CD4-positive, alpha-beta T cell treated with Interleukin-17A for 1 hour (primary cell): ENCODE measurements at regions not wholly inside any gene's neighbourhood (a gene's known extent, or its start where the extent isn't known, plus 50 kb on each side); places are given as distances from the start of the nearest gene placed in this dataset.
"Not testable (repeated sequence)": the region's sequence is repeated elsewhere in the genome, so short reads cannot be mapped to it uniquely, and the experiment has no call there.

ENCODE experiments used
- DNase-seq: peaks from one replicate; pipeline ENCODE4 v3.0.0-alpha.2; 2020

DNA sequence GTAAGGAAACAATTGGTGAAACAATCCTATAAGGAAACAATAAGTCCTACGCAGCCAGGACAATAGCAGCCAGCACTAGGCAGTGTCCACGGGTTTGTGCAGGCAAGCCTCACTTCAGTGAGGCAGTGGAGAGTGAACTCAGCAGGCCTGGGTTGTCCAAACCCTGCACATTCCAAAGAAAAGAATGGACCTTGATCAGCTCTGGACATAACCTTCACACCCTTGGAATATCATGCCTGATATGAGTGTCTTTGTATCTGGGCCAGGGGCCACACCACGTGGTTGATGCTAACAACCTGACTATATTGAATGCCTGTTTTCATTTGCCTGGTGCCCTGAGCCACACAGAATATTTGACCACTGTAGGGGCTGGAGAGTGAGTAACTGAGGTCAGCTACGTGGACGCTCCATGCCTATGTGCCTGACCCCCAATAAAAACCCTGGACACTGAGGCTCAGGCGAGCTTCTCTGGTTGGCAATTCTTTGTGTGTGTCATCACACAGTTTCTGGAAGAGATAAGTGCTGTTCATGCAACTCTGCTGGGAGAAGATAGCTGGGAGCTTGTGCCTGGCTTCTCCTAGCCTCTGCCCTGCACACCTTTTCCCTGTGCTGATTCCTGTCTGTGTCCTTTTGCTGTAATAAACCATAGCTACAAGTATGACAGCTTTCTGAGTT, 81.4 kb upstream of the NCOR2 start:
- no peak for DNase-seq

DNA sequence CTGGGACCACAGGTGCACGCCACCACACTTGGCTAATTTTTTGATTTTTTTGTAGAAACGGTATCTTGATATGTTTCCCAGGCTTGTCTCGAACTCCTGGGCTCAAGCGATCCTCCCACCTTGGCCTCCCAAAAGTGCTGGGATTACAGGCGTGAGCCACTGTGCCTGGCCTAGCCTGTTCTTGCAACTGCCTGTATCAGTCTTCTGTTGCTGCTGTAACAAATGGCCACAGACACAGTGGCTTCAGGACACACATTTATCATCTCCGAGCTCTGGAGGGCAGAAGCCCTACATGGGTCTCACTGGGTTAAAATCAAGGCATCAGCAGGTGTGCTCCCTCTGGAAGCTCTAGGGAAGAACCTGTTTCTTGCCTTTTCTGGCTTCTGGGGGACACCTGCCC, 79.9 kb upstream of the NCOR2 start:
- no peak for DNase-seq

DNA sequence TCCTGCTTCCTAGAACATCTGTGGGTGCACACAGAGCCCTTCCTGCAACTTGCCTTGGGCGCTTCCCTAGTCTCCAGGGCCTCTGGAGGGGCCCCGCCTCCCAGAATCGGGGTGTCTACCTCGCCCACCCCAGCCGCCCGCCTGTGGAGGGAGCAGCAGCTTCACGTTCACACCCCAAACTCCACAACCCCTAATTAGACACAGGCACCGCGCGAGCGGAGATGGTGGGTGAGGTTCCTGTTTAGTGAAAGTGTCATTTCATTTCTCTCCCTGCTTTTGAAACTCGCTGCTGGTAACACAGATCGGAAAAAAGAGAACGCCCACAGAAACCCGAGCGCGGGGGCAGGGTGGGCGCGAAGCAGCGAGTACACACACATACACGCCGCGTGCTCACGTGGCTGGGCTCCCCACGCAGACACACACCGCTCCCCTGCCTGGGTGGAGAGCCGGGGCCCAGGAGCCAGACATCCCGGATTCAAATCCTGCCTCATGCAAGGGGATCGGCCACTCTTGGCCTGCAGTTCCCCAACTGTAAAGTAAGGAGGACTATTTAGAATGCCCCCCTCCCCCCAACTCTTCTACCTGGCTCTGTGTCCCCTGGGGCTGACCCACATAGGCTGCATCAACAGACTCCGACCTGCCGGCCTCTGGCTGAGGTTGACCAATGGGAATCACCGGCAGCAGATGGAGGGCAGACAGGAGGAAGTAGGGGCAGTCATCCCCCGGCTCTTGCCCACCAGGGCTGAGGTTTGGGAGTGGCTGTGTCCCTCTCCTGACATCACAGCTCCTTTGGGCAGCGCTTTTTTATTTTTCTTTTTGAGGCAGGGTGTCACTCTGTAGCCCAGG, 79.2 kb upstream of the NCOR2 start:
- peak; percentile 13 for DNase-seq

DNA sequence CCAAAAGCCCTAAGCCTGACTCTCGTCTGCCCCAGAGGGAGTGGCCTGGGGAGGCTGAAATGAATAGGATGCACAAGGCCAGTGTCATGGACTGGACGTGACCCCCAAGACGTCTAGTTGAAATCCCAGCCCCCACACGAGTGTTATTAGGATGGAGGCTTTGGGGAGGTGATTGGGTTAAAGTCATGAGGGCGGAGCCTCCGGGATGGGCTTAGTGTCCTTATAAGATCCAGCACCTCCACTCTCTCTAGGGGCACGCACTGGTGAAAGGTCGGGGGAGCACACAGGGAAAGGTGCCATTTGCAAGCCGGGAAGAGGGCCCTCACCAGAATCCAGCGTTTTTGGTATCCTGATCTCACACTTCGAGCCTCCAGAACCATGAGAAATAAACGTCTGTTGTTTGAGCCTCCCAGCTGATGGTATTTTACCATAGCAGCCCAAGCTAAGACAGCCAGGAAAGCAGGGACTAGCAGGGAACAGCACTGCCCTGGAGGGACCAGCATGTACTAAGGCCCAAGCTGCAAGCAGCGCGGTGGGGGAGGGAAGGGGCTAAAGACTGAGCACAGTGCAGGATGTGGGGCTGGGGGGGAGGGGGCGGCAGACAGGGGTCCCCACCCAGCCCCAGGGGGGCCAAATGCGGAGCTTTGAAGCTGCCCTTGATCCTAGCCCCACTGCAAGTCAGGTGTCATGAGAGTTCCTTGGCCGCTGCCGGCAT, 78.3 kb upstream of the NCOR2 start:
- DNase-seq = no peak

DNA sequence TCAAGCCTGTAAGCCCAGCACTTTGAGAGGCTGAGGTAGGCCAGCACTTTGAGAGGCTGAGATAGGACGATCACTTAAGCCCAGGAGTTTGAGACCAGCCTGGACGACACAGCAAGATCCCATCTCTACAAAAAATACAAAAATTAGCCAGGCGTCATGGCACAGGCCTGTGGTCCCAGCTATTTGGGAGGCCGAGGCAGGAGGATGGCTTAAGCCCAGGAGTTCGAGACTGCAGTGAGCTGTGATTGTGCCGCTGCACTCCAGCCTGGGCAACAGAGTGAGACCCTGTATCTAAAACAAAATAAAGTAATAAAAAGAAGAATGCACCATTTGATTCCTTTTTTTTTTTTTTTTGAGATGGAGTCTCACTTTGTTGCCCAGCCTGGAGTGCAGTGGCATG, 76.4 kb upstream of the NCOR2 start:
- not testable (repeated sequence) for DNase-seq

DNA sequence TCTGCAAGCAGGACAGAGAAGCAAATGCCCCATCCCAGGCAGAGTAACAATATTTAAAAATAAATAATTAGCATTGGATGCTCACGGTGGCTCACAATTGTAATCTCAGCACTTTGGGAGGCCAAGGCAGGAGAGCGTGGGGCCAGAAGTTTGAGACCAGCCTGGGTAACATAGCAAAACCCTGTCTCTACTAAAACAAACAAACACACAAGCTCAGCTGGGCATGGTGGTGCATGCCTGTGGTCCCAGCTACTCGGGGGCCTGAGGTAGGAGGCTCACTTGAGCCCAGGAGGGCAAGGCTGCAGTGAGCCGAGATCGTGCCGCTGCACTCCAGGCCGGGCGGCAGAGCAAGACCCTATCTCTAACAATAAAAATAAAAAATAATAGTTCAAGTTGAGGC, 74.7 kb upstream of the NCOR2 start:
- DNase-seq = no peak

DNA sequence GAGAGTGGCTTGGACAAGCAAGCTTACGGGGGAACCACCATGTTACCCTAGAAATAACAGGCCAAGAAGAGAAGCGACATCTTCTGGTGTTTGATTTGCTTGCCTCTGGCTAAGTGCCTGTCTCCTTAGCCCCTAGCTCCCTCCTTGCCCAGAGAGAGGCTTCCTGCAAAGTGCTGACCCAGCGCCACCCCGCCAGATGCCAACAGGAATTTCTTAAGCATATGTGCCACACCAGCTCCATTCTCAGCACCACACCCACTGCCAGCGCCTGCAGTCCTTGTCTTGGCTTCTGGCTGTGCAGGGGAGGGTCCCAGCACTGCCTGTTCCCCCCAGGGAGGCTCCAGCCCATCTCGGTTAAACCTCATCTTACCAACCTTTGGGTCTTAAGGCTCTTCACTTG, 74.2 kb upstream of the NCOR2 start:
- no peak for DNase-seq

DNA sequence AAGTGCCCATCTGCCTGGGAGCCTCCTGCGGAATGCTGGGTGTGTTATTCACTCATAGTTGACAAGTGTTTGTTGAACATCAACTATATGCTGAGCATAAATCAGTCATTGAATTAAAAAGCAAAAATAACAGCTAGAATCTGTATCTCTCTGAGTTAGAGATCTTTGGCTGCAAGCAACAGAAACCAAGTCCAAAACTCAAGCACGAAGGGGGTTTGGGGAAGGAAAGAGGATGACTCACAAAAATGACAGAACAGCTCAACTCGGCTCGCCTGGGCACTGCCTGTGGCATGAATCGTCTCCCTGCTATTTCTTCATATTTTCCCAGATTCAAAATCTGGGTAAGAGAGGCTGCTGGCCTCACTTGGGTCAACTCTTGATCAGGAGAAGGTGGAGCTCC, 72.6 kb upstream of the NCOR2 start:
- DNase-seq = no peak

DNA sequence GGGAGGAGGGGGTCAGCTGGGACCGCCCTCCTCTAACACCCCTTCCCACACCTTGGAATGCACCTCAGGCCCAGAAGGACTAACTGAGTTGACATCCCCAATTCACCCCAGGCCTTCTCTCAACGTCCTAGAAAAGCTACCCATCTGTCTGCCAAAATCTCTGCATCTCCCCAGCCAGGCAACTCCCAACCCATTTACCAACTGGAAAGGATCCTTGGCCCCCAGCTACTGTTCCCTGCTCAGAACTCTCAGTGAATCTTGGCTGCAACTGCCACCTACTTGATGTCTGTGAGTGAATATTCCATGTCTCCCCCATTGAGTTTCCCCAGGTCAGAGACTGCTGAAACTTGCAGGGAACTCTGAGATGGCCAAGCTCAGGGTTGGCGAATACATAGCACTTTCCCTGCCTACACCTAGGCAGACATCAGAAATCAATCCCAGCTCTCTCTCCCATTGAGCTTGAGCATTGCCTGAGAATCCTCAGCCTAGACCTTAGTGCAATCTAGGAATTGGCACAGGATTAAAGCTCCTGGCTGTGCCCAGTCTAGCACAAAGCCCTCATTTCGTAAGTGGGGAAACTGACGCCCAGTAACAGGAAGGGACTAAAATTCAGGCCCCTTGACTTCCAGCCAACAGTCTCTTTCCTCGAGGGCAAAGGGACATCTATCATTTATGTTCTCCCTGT, 71.9 kb upstream of the NCOR2 start:
- DNase-seq = no peak

DNA sequence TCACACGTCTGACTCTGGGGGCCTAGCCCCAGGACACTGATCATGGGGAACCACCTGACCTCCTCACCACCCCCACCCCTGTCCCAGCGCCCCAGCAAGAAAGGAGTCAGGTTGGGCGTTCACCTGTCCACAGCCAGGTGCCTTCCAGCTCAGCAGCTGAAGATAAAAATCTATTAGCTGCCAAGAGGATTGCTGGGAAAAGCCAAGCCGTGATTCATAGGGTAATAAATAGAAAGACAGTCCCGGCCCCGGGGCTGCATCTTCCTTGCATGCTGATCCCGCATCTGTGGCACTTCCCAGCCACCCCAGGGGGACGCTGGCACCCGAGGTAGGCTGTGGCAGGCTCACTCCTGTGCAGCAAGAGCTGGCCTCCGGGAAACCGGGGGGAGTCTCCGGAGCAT, 70.2 kb upstream of the NCOR2 start:
- DNase-seq = no peak

DNA sequence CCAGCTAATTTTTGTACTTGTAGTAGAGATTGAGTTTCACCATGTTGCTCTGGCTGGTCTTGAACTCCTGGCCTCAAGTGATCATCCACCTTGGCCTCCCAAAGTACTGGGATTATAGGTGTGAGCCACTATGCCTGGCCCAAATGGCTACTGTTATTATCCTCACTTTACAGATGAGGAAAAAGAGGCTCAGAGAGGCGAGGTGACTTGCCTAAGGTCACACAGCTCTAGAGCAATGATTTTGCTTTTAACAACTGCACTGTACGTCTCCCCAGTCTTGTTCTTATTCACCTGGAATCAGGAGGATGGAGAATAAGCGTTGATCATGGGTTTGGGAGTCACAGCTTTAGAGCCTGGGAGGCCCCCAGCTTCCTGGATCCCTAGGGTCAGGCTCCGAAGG, 69.8 kb upstream of the NCOR2 start:
- DNase-seq = no peak

DNA sequence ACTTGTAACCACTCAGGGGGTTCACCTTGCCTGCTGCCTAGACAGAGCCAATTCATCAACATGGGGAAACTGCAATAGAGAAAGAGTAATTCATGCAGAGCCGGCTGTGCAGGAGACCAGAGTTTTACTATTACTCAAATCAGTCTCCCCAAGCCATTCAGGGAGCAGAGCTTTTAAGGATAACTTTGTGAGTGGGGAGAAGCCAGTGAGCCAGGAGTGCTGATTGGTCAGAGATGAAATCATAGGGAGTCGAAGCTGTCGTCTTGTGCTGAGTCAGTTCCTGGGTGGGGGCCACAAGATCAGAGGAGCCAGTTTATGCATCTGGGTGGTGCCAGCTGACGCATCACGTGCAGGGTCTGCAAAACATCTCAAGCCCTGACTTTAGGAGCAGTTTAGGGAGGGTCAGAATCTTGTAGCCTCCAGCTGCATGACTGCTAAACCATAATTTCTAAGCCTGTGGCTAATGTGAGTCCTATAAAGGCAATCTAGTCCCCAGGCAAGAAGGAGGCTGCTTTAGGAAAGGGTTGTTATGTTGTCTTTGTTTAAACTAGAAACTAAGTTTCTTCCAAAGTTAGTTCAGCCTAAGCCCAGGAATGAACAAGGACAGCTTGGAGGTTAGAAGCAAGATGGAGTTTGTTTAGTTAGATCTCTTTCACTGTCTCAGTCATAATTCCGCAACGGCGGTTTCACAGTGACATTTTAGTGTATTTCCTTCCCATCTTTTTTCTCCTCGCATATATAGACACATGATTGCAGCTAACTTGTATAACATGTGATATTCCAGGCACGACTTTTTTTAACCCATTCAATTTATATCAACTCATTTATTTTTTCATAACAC, 68.9 kb upstream of the NCOR2 start:
- DNase-seq = peak; percentile 66

DNA sequence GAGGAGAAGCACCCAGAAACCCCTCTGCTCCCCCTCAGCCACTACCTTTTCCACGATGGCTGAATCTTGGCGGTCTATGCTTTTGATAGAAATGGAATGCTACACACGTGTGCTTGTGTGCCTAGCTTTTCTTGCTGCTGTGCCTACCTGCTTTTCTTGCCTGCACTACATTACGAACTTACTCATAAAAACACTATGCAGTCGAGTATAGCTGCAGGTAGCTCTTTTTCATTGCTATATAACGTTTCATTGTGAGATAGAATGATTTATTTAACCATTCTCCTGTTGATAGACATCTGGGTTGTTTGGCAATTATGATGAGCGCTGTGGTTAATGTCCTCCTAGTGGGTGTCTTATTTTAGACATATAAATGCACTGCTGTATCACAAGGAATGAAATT, 67.9 kb upstream of the NCOR2 start:
- no peak for DNase-seq

DNA sequence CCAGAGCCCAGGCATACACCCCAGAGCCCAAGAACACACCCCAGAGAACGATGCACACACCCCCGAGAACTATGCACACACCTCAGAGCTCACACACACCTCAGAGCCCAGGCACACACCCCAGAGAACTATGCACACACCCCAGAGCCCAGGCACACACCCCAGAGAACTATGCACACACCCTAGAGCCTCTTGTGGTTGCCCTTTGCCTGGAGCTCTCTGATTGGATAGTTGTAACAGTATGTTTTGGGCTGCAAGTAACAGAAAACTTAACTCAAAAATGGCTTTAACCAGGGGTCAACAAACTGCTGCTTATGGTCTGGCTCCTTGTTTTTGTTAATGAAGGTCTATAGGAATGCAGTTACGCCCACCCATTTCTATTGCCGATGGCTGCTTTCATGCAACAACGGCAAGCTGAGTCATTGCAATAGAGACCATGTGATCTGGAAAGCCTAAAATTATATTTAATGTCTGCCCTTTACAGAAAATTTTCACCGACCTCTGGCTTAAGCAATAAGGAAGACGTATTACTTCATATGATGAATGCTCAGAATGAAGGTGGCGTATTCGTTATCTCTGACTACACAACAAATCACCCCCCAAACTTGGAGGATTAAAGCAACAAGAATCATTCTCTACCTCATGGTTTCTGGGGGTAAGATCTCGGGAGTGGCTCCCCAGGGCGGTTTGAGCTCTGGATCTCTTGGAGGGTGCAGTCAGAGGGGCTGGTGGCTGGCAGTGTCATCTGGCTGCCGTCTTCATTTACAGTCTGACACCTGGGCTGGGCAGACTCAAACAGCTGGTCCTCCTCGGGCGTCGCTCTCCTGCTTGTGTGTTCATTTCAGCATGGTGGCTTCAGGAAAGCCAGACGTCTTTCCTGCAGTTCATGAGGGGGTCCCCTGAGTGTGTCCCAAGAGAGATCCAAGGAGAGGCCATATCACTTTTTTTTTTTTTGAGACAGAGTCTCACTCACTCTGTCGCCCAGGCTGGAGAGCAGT, 66.3 kb upstream of the NCOR2 start:
- no peak for DNase-seq

DNA sequence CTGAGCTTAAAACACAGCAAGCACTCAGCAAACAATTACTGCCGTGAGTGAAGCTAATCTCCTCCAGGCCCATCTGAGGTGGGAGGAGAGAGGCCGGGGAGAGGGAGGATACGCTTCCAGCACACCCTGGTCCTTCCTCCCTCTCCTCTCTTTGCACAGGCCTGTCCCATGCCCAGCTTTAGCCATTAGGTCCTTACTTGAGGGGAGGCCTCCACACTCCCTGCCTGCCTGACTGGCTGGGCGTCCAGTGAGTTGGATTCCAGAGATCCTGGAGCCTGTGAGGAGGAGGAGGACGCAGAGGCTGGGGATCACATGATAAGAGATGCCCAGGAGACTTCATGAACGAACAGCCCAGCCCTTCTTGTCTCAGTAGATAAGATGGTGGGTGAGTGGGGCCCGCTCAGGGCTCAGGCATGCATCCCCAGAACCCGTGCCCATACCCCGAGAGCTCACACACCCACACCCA, 65.1 kb upstream of the NCOR2 start:
- no peak for DNase-seq

DNA sequence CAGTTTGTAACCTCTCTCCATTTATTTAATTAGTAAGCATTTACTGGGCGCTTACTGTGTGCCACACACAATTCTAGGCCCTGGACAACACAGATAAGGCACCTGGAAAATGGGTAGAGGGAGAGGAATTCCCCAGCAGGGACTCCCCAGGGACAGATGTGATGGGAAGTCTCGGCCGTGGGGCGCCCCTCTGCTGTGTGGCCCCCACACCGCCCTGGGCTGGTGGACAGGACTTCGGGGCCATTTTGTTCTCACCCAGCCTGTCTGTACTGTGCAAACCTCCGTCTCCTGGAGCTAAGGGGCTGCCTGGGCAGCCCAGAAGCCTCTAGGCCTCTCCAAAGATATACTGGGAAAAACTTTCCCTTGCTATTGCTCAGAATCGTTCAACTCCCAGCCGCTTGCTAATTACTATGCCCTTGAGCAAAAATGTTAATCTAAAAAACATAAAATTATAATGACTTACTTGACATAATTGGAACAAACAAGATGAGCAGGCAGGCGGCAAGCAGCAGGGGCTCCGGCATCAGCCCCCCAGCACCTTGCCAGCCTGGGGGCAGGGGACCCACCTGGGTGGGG, 64.4 kb upstream of the NCOR2 start:
- DNase-seq = no peak

DNA sequence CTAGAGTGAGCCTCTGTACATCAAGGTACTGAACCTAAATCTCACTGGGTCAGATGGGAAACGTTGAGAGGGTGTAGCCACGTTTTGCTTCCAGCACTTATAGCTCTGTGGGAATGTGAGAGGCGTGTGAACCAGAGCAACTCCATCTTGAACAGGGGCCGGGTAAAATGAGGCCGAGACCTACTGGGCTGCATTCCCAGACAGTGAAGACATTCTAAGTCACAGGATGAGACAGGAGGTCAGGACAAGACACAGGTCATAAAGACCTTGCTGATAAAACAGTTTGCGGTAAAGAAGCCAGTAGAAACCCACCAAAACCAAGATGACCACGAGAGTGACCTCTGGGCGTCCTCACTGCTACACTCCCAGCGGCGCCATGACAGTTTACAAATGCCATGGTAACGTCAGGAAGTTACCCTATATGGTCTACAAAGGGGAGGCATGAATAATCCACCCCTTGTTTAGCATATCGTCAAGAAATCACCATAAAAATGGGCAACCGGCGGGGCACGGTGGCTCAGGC, 63.4 kb upstream of the NCOR2 start:
- DNase-seq = no peak

DNA sequence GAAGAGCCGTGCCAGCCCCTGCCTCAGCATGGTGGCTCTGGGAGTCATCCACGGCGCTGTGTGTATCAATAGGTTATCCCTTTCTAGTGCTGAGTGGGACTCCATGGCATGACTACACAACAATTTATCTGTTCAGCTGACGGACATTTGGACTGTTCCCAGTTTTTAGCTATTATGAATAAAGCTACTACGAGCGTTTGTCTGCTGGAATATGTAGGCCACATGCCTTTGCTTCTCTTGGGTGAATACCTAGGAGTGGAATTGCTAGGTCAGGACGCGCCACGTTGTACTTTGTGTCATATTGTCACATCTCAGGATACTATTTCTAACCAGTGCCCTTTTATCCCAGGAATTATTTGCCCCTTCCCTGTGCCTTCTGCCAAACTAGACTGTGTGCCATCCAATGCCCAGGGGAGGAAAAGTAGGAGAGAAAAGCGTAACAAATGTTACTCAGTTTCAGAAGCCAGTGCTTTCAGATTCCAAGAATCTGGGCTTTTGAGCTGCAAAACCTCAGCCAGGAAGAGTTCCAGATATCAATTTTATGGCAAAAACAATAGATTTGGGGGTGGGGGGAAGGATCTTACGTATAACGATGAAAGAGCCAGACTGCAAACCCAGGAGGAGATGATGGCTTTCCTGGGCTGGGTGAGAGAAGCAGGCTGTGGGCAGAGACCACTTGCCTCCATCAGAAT, 62.5 kb upstream of the NCOR2 start:
- DNase-seq = no peak

DNA sequence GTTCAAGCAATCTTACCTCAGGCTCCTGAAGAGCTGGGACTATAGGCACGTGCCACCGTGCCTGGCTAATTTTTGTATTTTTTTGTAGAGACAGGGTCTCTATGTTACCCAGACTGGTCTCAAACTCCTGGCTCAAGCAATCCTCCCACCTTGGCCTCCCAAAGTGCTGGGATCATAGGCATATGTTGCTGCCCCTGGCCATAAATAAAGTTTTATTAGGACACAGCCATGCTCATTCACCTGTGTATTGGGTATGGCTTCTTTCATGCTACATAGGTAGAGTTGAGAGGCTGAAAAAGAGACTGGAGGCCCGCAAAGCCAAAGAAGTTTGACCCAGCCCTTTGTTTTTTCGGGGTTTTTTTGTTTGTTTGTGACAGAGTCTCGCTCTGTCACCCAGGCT, 61.7 kb upstream of the NCOR2 start:
- no peak for DNase-seq

DNA sequence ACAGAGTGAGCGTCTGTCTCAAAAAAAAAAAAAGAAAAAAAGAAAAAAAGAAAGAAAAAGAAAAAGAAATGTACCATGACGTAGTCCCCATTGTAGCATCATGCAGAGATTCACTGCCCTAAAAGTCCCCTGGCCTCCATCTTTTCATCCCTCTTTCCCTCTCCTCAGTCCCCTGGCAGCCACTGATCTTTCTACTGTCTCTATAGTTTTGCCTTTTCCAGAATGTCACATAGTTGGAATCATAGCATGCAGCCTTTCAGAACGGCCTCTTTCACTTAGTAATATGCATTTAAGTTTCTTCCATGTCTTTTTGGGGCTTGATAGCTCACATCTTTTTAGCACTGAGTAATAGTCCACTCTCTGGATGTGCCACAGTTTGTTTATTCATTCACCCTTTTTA, 60.5 kb upstream of the NCOR2 start:
- no peak for DNase-seq
